Coronary artery (tissue), 2 donors: ENCODE measurements at regions not wholly inside any gene's neighbourhood (a gene's known extent, or its start where the extent isn't known, plus 50 kb on each side); places are given as distances from the start of the nearest gene placed in this dataset.

Experiments used
- DNase-seq: peaks from one replicate; pipeline ENCODE4 v3.0.0-alpha.2; 2017; ENCODE audit warnings: low spot score
- H3K27ac ChIP-seq, 2 donors: fragments of 200-600 bp; sonication (generic); one replicate each; pipeline ENCODE4 v1.5.1; 2016 to 2019
- H3K4me3 ChIP-seq: fragments of 200-600 bp; sonication (generic); 2 replicates; pipeline ENCODE4 v1.5.1; 2016; ENCODE audit warnings: mild to moderate bottlenecking, moderate library complexity
- TF ChIP-seq, protein P1 (sequence below): fragments of 200-600 bp; sonication (generic); IDR thresholded peaks from one replicate; pipeline ENCODE4 v1.5.1; 2019; ENCODE audit warnings: antibody characterized with exemption

DNA sequence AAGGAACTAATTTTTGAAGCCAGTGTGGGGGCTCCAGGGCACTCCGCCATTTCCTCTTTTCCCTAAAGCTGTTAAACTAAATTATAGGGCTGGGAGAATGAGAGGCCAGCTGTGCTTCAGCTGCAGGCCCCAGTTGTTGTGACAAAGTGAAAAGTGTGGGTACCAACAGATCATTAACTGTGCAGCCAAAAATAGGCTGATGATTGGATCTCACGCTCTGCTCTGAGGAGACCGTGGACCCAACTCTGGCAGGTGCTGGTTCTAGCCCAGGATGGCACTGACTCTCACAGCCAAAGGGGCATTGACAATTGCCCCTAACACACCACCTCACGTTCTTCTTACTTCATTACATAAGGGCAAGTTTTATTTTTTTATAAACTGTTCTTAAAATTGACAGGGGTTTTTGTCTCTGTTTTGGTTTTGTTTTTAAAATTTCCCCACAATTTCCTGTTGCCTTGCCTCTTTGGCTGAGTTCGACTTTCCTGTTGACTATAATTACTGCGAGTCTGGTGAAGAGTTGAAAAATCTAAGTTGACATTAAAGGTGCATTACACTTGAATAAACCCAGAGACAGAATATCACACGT, 391.0 kb downstream of the FGF9 start:
- TF ChIP-seq, protein P1, sequence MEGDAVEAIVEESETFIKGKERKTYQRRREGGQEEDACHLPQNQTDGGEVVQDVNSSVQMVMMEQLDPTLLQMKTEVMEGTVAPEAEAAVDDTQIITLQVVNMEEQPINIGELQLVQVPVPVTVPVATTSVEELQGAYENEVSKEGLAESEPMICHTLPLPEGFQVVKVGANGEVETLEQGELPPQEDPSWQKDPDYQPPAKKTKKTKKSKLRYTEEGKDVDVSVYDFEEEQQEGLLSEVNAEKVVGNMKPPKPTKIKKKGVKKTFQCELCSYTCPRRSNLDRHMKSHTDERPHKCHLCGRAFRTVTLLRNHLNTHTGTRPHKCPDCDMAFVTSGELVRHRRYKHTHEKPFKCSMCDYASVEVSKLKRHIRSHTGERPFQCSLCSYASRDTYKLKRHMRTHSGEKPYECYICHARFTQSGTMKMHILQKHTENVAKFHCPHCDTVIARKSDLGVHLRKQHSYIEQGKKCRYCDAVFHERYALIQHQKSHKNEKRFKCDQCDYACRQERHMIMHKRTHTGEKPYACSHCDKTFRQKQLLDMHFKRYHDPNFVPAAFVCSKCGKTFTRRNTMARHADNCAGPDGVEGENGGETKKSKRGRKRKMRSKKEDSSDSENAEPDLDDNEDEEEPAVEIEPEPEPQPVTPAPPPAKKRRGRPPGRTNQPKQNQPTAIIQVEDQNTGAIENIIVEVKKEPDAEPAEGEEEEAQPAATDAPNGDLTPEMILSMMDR: no peak
- Histone ChIP-seq H3K4me3 (no peak overlapping the region), H3K27ac (no peak overlapping the region)
- no peak for DNase-seq

DNA sequence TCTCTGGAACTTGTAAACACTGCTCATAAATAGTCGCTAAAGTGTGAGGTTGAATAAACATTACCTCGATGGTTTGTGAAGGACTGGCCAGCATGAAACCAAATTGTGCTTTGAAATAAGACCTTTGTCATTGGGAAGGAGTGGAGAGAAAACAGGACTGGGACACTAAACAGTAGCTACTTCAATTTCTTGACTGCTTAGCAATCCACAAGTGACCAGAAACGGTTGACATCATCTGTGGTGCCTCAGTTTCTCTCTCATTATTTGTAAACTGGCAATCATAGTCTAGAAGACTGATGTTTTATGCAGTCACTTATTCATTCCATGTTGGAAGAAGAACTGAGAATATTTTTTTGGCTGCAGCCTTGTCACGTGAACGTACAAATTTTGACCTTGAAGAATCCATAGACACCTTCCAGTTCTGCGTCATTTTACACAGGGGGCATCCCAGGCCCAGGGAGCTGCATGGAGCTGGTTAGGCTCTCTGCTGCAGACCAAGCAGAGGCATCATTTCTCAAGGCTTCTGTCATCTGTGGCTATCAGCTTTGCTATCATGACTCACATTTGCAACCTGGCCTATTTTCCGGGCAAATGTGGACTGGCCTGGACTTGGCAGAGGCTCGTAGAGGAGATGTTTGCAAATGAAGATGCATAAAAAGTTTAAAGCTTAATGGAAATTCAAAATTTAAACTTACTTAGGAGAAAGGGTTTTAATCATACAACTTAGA, 391.8 kb downstream of the FGF9 start:
- TF ChIP-seq, protein P1: no peak
- no peak overlapping the region for H3K27ac ChIP-seq
- no peak for DNase-seq
- H3K4me3 ChIP-seq: no peak overlapping the region

DNA sequence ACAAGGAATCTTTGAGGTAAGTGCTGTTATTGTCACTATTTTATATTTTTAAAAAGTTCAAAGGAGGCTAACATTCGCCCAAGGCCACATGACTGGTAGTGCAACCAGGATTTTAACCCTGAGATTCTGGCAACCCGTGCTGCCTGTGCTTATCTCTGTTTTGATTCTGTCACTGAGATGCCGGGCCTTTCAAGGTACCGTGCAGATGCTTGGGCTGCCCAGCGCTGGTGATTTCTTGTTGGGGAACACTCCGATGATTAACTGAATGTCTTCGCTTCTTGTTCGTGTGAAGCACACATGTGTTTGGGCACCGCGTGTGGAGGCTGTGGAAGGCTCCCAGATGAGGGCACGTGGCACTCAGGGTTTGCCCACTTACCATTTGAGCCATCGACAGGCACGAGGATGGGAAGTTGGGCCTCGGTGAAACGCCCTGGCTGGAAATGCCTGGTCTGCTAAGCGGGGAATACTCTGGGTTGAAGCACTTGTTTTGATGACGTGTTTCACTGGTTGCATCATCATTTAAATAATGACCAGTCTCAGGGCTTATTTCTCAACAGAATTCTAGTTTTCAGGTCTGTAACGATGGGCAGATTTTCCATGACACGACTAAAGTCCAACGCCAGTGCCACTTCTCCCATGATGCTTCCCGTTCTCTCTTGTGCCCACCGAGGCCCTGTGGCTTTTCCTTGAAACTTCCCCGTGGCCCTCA, 392.7 kb downstream of the FGF9 start:
- Histone ChIP-seq H3K4me3 (no peak overlapping the region), H3K27ac (no peak overlapping the region)
- no peak for DNase-seq
- TF ChIP-seq, protein P1: no peak

DNA sequence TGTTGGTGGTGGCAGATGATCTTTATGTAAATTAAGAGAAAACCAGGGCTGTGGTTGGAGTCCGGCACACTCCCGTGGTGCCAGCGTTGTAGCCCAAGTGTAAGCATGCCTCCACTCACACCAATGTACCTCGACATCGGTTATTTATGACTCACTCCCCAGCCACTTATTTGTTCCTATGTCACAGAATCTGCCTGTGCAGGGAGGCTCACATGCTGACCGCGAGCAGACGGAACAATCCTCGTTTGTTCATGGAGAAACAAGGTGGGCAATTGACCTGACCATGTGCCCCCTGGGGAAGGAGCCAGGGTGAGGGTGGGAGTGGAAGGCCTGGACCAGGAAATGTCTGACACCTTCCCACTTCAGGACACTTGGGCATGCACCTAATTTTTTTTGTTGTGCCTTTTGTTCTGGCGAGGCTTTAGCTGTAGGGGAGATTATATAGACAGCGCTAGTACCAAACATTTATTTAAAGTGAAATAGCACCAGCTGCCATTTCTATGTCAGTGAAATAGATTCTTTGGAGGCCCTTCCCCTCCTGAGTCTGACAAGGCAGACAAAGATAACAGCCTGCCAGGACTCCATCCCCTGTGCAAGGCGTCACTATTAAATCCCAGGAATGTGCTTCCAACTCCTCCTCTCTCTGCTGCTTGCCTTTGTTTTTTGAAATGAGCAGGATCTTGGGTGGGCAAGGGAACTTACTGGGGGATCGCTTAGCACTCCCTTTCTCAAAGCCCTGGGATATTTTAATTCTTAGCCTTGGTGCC, 394.2 kb downstream of the FGF9 start:
- no peak overlapping the region for H3K27ac ChIP-seq
- H3K4me3 ChIP-seq: no peak overlapping the region
- DNase-seq: no peak
- TF ChIP-seq, protein P1: no peak

DNA sequence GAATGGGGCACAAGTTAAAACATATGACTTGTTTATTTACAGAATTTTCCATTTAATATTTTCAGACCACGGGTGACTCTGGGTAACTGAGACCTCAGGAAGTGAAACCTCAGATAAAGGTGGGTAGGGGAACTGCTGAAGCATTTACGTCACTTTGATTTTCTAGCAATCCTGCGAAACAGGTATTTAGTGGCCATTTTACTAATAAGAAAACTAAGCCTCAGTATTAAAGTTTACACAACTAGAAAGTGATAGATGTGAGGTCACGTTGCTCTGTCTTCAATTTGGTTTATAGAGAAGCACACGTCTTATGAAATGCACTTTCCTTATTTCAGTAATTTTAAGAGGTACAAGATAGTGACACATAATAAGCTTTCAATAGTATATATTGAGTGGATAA, 402.8 kb downstream of the FGF9 start:
- Histone ChIP-seq H3K4me3 (no peak overlapping the region), H3K27ac (no peak overlapping the region)
- no peak for DNase-seq
- TF ChIP-seq, protein P1: no peak

DNA sequence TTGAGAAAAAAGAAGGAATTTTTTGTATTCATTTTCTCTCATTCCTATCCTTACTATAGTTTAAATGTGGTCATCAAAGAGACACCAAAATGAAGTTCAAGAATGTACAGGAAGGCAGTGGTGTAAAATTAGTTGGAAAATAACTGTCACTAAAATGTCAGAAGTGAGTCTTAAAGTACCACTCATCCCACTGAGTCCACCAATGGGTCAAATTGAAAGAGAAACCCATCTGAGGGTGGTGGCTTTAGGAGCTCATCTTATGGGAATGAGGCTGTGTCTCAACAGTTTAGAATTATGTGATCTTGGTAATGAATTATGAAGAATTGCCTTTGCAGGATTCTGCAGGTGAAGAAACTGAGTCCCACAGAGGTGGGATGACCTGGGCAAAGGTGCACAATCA, 403.5 kb downstream of the FGF9 start:
- Histone ChIP-seq H3K27ac (no peak overlapping the region), H3K4me3 (no peak overlapping the region)
- TF ChIP-seq, protein P1: no peak
- no peak for DNase-seq
